ENCODE measurements at regions not wholly inside any gene's neighbourhood (a gene's known extent, or its start where the extent isn't known, plus 50 kb on each side); places are given as distances from the start of the nearest gene placed in this dataset.
"Not testable (repeated sequence)": the region's sequence is repeated elsewhere in the genome, so short reads cannot be mapped to it uniquely, and the experiment has no call there.

DNA sequence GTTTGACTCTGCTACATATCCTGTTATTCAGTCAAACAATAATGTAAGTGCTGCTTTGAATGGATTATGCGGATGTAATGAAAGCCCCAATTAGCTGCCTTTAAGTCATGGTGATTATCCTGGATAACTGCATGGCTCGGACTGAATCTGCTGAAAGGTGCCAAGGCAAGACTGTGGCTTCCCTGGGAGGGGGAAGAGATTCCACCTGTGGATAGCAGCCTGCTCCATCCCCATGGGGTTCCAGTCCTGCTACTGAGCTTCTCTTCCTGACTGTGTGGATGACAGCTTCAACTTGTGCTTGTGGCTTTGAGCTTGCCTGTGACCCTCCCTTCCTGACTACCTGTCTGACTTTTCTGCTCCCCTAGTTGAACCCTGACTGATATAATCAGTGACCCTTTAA, 540.0 kb upstream of the GYPC start:
- H3K27me3 ChIP-seq, result no peaks in the 10 kb centered on the region
- no peaks in the 10 kb centered on the region for H3K4me1 ChIP-seq
- H3K27ac ChIP-seq, result no peak overlapping the region
- no peaks in the 10 kb centered on the region for H3K36me3 ChIP-seq
- no peak for ATAC-seq
- TF ChIP-seq POLR2AphosphoS5 (IDR thresholded peaks at IDR 0.05), result no peak
- TF ChIP-seq, protein P1, sequence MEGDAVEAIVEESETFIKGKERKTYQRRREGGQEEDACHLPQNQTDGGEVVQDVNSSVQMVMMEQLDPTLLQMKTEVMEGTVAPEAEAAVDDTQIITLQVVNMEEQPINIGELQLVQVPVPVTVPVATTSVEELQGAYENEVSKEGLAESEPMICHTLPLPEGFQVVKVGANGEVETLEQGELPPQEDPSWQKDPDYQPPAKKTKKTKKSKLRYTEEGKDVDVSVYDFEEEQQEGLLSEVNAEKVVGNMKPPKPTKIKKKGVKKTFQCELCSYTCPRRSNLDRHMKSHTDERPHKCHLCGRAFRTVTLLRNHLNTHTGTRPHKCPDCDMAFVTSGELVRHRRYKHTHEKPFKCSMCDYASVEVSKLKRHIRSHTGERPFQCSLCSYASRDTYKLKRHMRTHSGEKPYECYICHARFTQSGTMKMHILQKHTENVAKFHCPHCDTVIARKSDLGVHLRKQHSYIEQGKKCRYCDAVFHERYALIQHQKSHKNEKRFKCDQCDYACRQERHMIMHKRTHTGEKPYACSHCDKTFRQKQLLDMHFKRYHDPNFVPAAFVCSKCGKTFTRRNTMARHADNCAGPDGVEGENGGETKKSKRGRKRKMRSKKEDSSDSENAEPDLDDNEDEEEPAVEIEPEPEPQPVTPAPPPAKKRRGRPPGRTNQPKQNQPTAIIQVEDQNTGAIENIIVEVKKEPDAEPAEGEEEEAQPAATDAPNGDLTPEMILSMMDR (IDR thresholded peaks at IDR 0.05), result no peak
- WGBS, 2 donors (ENCODE audit: low coverage in 1 of 2), result 57 to 100% methylated on average over 1 to 2 of the region's 2 CpGs
- no peaks in the 10 kb centered on the region for H3K9me3 ChIP-seq
- no peak overlapping the region for H3K4me3 ChIP-seq

DNA sequence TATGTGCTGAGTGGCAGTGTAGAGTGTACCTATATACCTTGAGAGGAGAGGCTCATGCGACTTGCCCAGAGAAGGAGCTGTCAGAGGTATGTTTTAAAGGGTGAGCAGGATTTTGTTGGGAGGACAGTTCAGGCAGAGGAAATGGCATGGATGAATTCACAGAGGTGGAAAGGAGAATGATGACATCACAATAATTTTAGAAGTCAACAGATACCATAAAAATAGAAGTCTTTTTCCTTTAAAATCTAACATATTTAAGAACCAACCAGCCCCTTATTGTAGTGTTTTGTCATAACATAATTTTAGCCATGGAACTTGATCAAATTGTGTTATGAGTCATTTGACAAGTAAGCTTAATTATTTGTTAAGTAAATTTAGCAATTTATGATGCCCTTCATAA, 538.1 kb upstream of the GYPC start:
- Histone ChIP-seq H3K4me1 (no peaks in the 10 kb centered on the region), H3K4me3 (no peak overlapping the region), H3K36me3 (no peaks in the 10 kb centered on the region), H3K27ac (no peak overlapping the region), H3K27me3 (no peaks in the 10 kb centered on the region), H3K9me3 (no peaks in the 10 kb centered on the region)
- ATAC-seq, result no peak
- WGBS, 2 donors (ENCODE audit: low coverage in 1 of 2), result 92 to 100% methylated on average over 1 of the region's 1 CpG
- TF ChIP-seq POLR2A (IDR thresholded peaks at IDR 0.05) (no peak), POLR2AphosphoS5 (IDR thresholded peaks at IDR 0.05) (no peak), EP300 (IDR thresholded peaks at IDR 0.05) (no peak)
- TF ChIP-seq, protein P1 (IDR thresholded peaks at IDR 0.05), result no peak

- TF ChIP-seq, protein P1 (IDR thresholded peaks at IDR 0.05), result no peak
- TF ChIP-seq EP300 (IDR thresholded peaks at IDR 0.05) (no peak), POLR2A (IDR thresholded peaks at IDR 0.05) (no peak), POLR2AphosphoS5 (IDR thresholded peaks at IDR 0.05) (no peak)
- Histone ChIP-seq H3K4me1 (no peaks in the 10 kb centered on the region), H3K36me3 (no peaks in the 10 kb centered on the region), H3K9me3 (peaks cover 0 to 14% (median 0%) of the 10 kb centered on the region in 3 donors), H3K4me3 (no peak overlapping the region), H3K27ac (no peak overlapping the region), H3K27me3 (no peaks in the 10 kb centered on the region)
- ATAC-seq, result no peak
- 88% methylated on average over 1 of the region's 1 CpG; no CpG with 5 or more reads in 1 of the 2 donors for WGBS, 2 donors (ENCODE audit: low coverage in 1 of 2)
Observed at GRCh38 chr2:126145752-126146151, 510.2 kb upstream of the GYPC start.

DNA sequence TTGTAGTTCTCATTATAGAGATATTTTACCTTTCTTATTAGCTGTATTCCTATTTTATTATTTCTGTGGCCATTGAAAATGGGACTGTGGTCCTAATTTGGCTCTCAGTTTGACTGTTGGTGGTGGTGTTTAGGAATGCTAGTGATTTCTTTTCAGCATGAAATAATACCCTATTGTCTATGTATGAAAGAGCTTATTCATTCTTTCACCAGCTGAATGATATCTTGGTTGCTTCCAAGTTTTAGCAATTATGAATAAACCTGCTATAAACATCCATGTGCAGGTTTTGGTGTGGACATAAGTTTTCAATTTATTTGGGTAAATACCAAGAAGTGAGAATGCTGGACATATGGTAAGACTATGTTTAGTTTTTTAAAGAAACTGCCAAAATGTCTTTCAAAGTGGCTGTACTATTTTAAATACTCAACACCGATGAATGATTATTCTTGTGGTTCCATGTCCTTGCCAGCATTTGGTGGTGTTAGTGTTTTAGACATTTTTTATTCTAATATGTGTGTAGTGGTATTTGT, 501.6 kb upstream of the GYPC start:
- H3K27ac ChIP-seq, result no peak overlapping the region
- H3K36me3 ChIP-seq, result no peaks in the 10 kb centered on the region
- 53 to 67% methylated on average over 1 of the region's 1 CpG for WGBS, 2 donors (ENCODE audit: low coverage in 1 of 2)
- no peaks in the 10 kb centered on the region for H3K27me3 ChIP-seq
- TF ChIP-seq POLR2AphosphoS5 (IDR thresholded peaks at IDR 0.05), result no peak
- no peak for TF ChIP-seq POLR2A (IDR thresholded peaks at IDR 0.05)
- TF ChIP-seq EP300 (IDR thresholded peaks at IDR 0.05), result no peak
- no peak for ATAC-seq
- H3K9me3 ChIP-seq, result peaks cover 0 to 14% (median 0%) of the 10 kb centered on the region in 3 donors
- H3K4me1 ChIP-seq, result no peaks in the 10 kb centered on the region
- no peak overlapping the region for H3K4me3 ChIP-seq

DNA sequence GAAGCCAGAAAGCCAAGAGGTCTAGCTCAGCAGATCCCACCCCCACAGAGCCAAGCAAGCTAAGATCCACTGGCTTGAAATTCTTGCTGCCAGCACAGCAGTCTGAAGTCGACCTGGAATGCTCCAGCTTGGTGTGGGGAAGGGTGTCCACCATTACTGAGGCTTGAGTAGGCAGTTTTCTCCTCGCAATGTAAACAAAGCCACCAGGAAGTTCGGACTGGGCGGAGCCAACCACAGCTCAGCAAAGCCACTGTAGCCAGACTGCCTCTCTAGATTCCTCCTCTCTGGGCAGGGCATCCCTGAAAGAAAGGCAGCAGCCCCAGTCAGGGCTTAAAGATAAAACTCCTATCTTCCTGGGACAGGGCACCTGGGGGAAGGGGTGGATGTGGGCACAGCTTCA, 495.0 kb upstream of the GYPC start:
- H3K4me1 ChIP-seq, ATAC-seq, H3K27me3 ChIP-seq, H3K4me3 ChIP-seq, H3K27ac ChIP-seq, H3K9me3 ChIP-seq, H3K36me3 ChIP-seq: not testable (repeated sequence)
- 67% methylated on average over 1 of the region's 4 CpGs; no CpG with 5 or more reads in 1 of the 2 donors for WGBS, 2 donors (ENCODE audit: low coverage in 1 of 2)

DNA sequence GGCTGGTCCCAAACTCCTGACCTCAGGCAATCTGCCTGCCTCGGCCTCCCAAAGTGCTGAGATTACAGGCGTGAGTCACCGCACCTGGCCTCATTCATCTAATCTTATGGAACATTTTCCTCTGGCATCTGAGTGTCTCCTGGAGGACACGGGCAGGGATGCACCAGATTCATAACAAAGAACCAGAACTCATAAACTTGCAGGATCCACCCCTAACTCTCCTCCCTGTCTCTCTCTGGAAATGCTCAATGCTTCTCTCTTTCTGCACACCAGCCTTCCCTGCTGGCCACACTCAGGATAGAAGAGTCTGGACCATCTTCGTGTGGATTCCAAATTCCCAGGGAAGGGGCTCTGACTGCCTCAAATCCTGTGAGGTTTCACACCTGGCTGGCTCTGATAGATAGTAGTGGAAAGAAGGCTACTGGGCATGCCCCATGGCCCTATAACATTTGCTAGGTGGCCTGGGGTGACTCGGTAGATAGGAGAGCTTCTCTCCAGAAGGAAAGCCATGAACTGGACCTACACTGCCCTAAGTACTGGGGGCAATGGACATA, 483.2 kb upstream of the GYPC start:
- TF ChIP-seq EP300 (IDR thresholded peaks at IDR 0.05) (no peak), POLR2AphosphoS5 (IDR thresholded peaks at IDR 0.05) (no peak), POLR2A (IDR thresholded peaks at IDR 0.05) (no peak)
- TF ChIP-seq, protein P1 (IDR thresholded peaks at IDR 0.05), result no peak
- H3K4me3 ChIP-seq, result no peak overlapping the region
- no peaks in the 10 kb centered on the region for H3K36me3 ChIP-seq
- no peaks in the 10 kb centered on the region for H3K27me3 ChIP-seq
- H3K4me1 ChIP-seq, result no peaks in the 10 kb centered on the region
- 45% methylated on average over 2 of the region's 6 CpGs; no CpG with 5 or more reads in 1 of the 2 donors for WGBS, 2 donors (ENCODE audit: low coverage in 1 of 2)
- ATAC-seq, result no peak
- H3K9me3 ChIP-seq, result no peaks in the 10 kb centered on the region
- no peak overlapping the region for H3K27ac ChIP-seq
